HCT116 (cell line): ENCODE measurements at regions not wholly inside any gene's neighbourhood (a gene's known extent, or its start where the extent isn't known, plus 50 kb on each side); places are given as distances from the start of the nearest gene placed in this dataset.

Experiments used
- ATAC-seq: fragments of 200-7000 bp; cut with Tn5 transposase; 2 replicates; pipeline ENCODE4 v1.9.1; 2020; ENCODE audit warnings: mild to moderate bottlenecking, moderate library complexity
- BruUV-seq: library from RNA; stranded (reverse); fragments of 400-500 nt; replicated peaks from 2 replicates; lab custom pipeline; 2021; lab: Mats Ljungman, UMichigan
- CTCF ChIA-PET: fragments of 300-600 bp; sonication (Branson Sonifier 250); formaldehyde crosslinking; loops from one replicate; lab custom pipeline; 2021; ENCODE audit warnings: antibody characterized with exemption; lab: Charles Lee
- POLR2A ChIA-PET: fragments of 300-600, 350-600 bp; sonication (Branson Sonifier 250); formaldehyde crosslinking; loops from one replicate; lab custom pipeline; 2021; ENCODE audit warnings: antibody characterized with exemption; lab: Charles Lee
- RAD21 ChIA-PET, 2 experiments: fragments of 300-600 bp; sonication (Branson Sonifier 250); formaldehyde crosslinking; loops; one replicate each; lab custom pipeline; 2023; ENCODE audit warnings: low total read pairs in 2 of 2; ENCODE audit not compliant: uncharacterized antibody in 2 of 2, unreplicated experiment in 2 of 2, low non-redundant PET in 1 of 2; lab: Charles Lee
- DNase-seq: peaks from one replicate; pipeline ENCODE4 v3.0.0-alpha.2; 2010; ENCODE audit warnings: low read depth, low spot score
- H2AFZ ChIP-seq: fragments of 200-600 bp; shearing (Covaris generic), sonication (generic); 2 replicates; pipeline ENCODE4 v1.6.1; 2017; ENCODE audit warnings: low read depth, mixed run types, mixed read lengths, antibody characterized with exemption, low read length; ENCODE audit not compliant: poor library complexity, severe bottlenecking
- H3K27ac ChIP-seq: 2 replicates; pipeline ENCODE4 v1.5.1; 2012; ENCODE audit warnings: low read depth, low read length
- H3K27me3 ChIP-seq: fragments of 200-600 bp; sonication (generic); 2 replicates; pipeline ENCODE4 v1.6.1; 2016; ENCODE audit warnings: mixed run types, low read length, mixed read lengths; ENCODE audit not compliant: insufficient read depth
- H3K36me3 ChIP-seq, 2 experiments: fragments of 200-500 bp in 1 of 2; fragments of 200-600 bp in 1 of 2; sonication (Bioruptor generic) in 1 of 2; sonication (generic) in 1 of 2; 2 replicates each; pipeline versions ENCODE4 v1.5.1 to v1.6.1; 2014 to 2016; ENCODE audit warnings: low read length in 2 of 2, inconsistent platforms in 1 of 2, mixed read lengths in 1 of 2, mixed run types in 1 of 2; ENCODE audit not compliant: insufficient read depth in 2 of 2, control insufficient read depth in 1 of 2
- H3K4me1 ChIP-seq, 2 experiments: fragments of 200-600 bp in 1 of 2; sonication (generic) in 1 of 2; 2 replicates each; pipeline versions ENCODE4 v1.5.1 to v1.6.1; 2012 to 2017; ENCODE audit warnings: low read length in 2 of 2, inconsistent platforms in 1 of 2, mild to moderate bottlenecking in 1 of 2, mixed read lengths in 1 of 2, mixed run types in 1 of 2, moderate library complexity in 1 of 2; ENCODE audit not compliant: insufficient read depth in 2 of 2, control insufficient read depth in 1 of 2
- H3K4me2 ChIP-seq: fragments of 200-600 bp; sonication (generic); 2 replicates; pipeline ENCODE4 v1.6.1; 2017; ENCODE audit warnings: mixed run types, low read length, mixed read lengths
- H3K4me3 ChIP-seq, 2 experiments: fragments of 200-600 bp in 1 of 2; sonication (generic) in 1 of 2; replicated peaks in 1 of 2; 2 replicates each; pipeline ENCODE4 v1.5.1; 2011 to 2016; ENCODE audit warnings: low read length in 2 of 2, control low read depth in 1 of 2, low read depth in 1 of 2, mild to moderate bottlenecking in 1 of 2, mixed read lengths in 1 of 2, mixed run types in 1 of 2
- H3K79me2 ChIP-seq: fragments of 200-600 bp; sonication (generic); 2 replicates; pipeline ENCODE4 v1.6.1; 2017; ENCODE audit warnings: mild to moderate bottlenecking, mixed run types, low read length, moderate library complexity, mixed read lengths; ENCODE audit not compliant: insufficient read depth
- H3K9ac ChIP-seq: fragments of 200-600 bp; sonication (generic); 2 replicates; pipeline ENCODE4 v1.6.1; 2016; ENCODE audit warnings: low read length, mixed read lengths
- H3K9me2 ChIP-seq: fragments of 200-600 bp; sonication (generic), shearing (Covaris generic); 2 replicates; pipeline ENCODE4 v1.6.1; 2017; ENCODE audit warnings: mixed run types, mild to moderate bottlenecking, moderate library complexity; ENCODE audit not compliant: insufficient read depth
- H3K9me3 ChIP-seq, 2 experiments: fragments of 200-500 bp in 1 of 2; fragments of 200-600 bp in 1 of 2; sonication (Bioruptor generic) in 1 of 2; sonication (generic) in 1 of 2; 2 replicates each; pipeline ENCODE4 v1.6.1; 2014 to 2017; ENCODE audit warnings: low read length in 2 of 2, mixed read lengths in 2 of 2, inconsistent platforms in 1 of 2, low read depth in 1 of 2, mild to moderate bottlenecking in 1 of 2, mixed run types in 1 of 2, moderate library complexity in 1 of 2; ENCODE audit not compliant: control insufficient read depth in 1 of 2, insufficient read depth in 1 of 2
- H4K20me1 ChIP-seq: fragments of 200-600 bp; sonication (generic), shearing (Covaris generic); 2 replicates; pipeline ENCODE4 v1.6.1; 2017; ENCODE audit warnings: mixed run types, mild to moderate bottlenecking, moderate library complexity; ENCODE audit not compliant: insufficient read depth
- CEBPB ChIP-seq: IDR thresholded peaks from 2 replicates; pipeline ENCODE4 v1.6.1; 2012; ENCODE audit warnings: low read depth
- EZH2 ChIP-seq: fragments of 200-600 bp; sonication (generic); IDR thresholded peaks from 2 replicates; pipeline ENCODE4 v1.6.1; 2017; ENCODE audit warnings: antibody characterized with exemption, mixed run types
- FOSL1 ChIP-seq: IDR thresholded peaks from 2 replicates; pipeline ENCODE4 v1.6.1; 2012; ENCODE audit warnings: low read depth
- MAX ChIP-seq: IDR thresholded peaks from 2 replicates; pipeline ENCODE4 v1.6.1; 2012
- POLR2AphosphoS5 ChIP-seq: IDR thresholded peaks from 2 replicates; pipeline ENCODE4 v1.6.1; 2011; ENCODE audit warnings: mild to moderate bottlenecking, low read depth, low read length, moderate library complexity
- RAD21 ChIP-seq: IDR thresholded peaks from 2 replicates; pipeline ENCODE4 v1.6.1; 2012; ENCODE audit warnings: low read depth, mild to moderate bottlenecking
- SP1 ChIP-seq: IDR thresholded peaks from 2 replicates; pipeline ENCODE4 v1.6.1; 2012; ENCODE audit warnings: low read depth
- SRF ChIP-seq: IDR thresholded peaks from 2 replicates; pipeline ENCODE4 v1.6.1; 2012; ENCODE audit warnings: low read depth
- TCF7L2 ChIP-seq: IDR thresholded peaks from 2 replicates; pipeline ENCODE4 v1.7.0; 2011; ENCODE audit warnings: borderline replicate concordance, inconsistent platforms; ENCODE audit not compliant: insufficient read depth, insufficient read length; ENCODE audit errors: extremely low read depth
- YY1 ChIP-seq: IDR thresholded peaks from 2 replicates; pipeline ENCODE4 v1.6.1; 2011; ENCODE audit warnings: low read length, low read depth, moderate library complexity, mild to moderate bottlenecking; ENCODE audit not compliant: insufficient replicate concordance; ENCODE audit errors: extremely low read depth
- ZNF274 ChIP-seq: fragments of 200-500 bp; sonication (Bioruptor generic); IDR thresholded peaks from 2 replicates; pipeline ENCODE4 v1.6.1; 2014; ENCODE audit warnings: mild to moderate bottlenecking, low read depth, low read length, inconsistent platforms
- intact Hi-C: fragments of 100-400 bp; cut with micrococcal nuclease; formaldehyde crosslinking; loops from 2 replicates; pipeline ENCODE4 v1.10.0; 2022
- TF ChIP-seq, protein P1 (sequence below): IDR thresholded peaks from 2 replicates; pipeline ENCODE4 v1.6.1; 2012; ENCODE audit warnings: low read depth
- TF ChIP-seq, protein P2 (sequence below), 3 experiments: fragments of 200-600 bp in 1 of 3; sonication (generic) in 1 of 3; IDR thresholded peaks in 2 of 3; conservative IDR thresholded peaks in 1 of 3; 2 replicates each; pipeline ENCODE4 v1.5.1; 2012 to 2017; ENCODE audit warnings: low read depth in 2 of 3, low read length in 2 of 3, antibody characterized with exemption in 1 of 3, borderline replicate concordance in 1 of 3, control low read depth in 1 of 3, mild to moderate bottlenecking in 1 of 3, mixed read lengths in 1 of 3, mixed run types in 1 of 3, moderate library complexity in 1 of 3; ENCODE audit not compliant: insufficient read depth in 1 of 3
- TF ChIP-seq, protein P3 (sequence below): IDR thresholded peaks from 2 replicates; pipeline ENCODE4 v1.6.1; 2012

DNA sequence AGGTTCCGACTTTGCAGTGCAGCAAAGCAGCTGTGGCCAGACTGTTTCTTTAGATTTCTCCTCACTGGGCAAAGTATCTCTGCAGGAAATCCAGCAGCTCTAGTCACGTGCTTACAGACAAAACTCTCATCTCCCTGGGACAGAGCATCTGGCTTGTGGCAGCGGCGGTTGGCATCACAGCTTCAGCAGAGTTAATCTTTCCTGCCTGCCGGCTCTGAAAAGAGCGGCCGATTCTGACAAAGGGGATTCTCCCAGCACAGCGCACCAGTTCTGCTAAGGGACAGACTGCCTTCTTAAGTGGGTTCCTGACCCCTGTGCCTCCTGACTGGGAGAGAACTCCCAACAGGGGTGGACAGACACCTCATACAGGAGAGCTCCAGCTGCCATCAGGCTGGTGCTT is 1357.3 kb upstream of the TENM4 start:
- Histone ChIP-seq H3K79me2 (no peaks in the 10 kb centered on the region), H3K27ac (no peak overlapping the region), H3K27me3 (no peaks in the 10 kb centered on the region), H3K9ac (no peak overlapping the region), H3K9me2 (no peaks in the 10 kb centered on the region), H3K4me3 (no peak overlapping the region), H4K20me1 (no peaks in the 10 kb centered on the region), H3K9me3 (peaks cover 5 to 8% of the 10 kb centered on the region in 2 experiments; a peak in 2 of 4 replicates), H3K4me1 (no peaks in the 10 kb centered on the region), H3K4me2 (no peak overlapping the region), H3K36me3 (no peaks in the 10 kb centered on the region), H2AFZ (no peak overlapping the region)
- TF ChIP-seq CEBPB (no peak), SP1 (no peak), SRF (no peak), TCF7L2 (no peak), RAD21 (no peak), ZNF274 (no peak), MAX (no peak), POLR2AphosphoS5 (no peak), FOSL1 (no peak), YY1 (no peak), EZH2 (no peak)
- TF ChIP-seq, protein P1, sequence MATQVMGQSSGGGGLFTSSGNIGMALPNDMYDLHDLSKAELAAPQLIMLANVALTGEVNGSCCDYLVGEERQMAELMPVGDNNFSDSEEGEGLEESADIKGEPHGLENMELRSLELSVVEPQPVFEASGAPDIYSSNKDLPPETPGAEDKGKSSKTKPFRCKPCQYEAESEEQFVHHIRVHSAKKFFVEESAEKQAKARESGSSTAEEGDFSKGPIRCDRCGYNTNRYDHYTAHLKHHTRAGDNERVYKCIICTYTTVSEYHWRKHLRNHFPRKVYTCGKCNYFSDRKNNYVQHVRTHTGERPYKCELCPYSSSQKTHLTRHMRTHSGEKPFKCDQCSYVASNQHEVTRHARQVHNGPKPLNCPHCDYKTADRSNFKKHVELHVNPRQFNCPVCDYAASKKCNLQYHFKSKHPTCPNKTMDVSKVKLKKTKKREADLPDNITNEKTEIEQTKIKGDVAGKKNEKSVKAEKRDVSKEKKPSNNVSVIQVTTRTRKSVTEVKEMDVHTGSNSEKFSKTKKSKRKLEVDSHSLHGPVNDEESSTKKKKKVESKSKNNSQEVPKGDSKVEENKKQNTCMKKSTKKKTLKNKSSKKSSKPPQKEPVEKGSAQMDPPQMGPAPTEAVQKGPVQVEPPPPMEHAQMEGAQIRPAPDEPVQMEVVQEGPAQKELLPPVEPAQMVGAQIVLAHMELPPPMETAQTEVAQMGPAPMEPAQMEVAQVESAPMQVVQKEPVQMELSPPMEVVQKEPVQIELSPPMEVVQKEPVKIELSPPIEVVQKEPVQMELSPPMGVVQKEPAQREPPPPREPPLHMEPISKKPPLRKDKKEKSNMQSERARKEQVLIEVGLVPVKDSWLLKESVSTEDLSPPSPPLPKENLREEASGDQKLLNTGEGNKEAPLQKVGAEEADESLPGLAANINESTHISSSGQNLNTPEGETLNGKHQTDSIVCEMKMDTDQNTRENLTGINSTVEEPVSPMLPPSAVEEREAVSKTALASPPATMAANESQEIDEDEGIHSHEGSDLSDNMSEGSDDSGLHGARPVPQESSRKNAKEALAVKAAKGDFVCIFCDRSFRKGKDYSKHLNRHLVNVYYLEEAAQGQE: no peak
- TF ChIP-seq, protein P2, sequence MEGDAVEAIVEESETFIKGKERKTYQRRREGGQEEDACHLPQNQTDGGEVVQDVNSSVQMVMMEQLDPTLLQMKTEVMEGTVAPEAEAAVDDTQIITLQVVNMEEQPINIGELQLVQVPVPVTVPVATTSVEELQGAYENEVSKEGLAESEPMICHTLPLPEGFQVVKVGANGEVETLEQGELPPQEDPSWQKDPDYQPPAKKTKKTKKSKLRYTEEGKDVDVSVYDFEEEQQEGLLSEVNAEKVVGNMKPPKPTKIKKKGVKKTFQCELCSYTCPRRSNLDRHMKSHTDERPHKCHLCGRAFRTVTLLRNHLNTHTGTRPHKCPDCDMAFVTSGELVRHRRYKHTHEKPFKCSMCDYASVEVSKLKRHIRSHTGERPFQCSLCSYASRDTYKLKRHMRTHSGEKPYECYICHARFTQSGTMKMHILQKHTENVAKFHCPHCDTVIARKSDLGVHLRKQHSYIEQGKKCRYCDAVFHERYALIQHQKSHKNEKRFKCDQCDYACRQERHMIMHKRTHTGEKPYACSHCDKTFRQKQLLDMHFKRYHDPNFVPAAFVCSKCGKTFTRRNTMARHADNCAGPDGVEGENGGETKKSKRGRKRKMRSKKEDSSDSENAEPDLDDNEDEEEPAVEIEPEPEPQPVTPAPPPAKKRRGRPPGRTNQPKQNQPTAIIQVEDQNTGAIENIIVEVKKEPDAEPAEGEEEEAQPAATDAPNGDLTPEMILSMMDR (IDR thresholded peaks at IDR 0.05 in 2 of 3, conservative IDR thresholded peaks at IDR 0.05 in 1 of 3; ENCODE audit: borderline replicate concordance in 1 of 3, insufficient read depth in 1 of 3, low read depth in 2 of 3, low read length in 2 of 3): no peak
- TF ChIP-seq, protein P3, sequence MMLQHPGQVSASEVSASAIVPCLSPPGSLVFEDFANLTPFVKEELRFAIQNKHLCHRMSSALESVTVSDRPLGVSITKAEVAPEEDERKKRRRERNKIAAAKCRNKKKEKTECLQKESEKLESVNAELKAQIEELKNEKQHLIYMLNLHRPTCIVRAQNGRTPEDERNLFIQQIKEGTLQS: no peak
- no TSS peak for BruUV-seq
- CTCF ChIA-PET: no interaction called here
- POLR2A ChIA-PET: no interaction called here
- intact Hi-C loops: no loop called here
- DNase-seq (no peak), ATAC-seq (no peak)
- RAD21 ChIA-PET: no interaction called here
